GM12873 (cell line): ENCODE measurements at regions not wholly inside any gene's neighbourhood (a gene's known extent, or its start where the extent isn't known, plus 50 kb on each side); places are given as distances from the start of the nearest gene placed in this dataset.

Source experiments
- CTCF ChIP-seq: IDR thresholded peaks from 2 replicates; pipeline ENCODE4 v1.5.1; 2012; ENCODE audit warnings: low read depth, mild to moderate bottlenecking, moderate library complexity, low read length, control low read depth; ENCODE audit not compliant: insufficient read depth; ENCODE audit errors: missing control alignments

DNA sequence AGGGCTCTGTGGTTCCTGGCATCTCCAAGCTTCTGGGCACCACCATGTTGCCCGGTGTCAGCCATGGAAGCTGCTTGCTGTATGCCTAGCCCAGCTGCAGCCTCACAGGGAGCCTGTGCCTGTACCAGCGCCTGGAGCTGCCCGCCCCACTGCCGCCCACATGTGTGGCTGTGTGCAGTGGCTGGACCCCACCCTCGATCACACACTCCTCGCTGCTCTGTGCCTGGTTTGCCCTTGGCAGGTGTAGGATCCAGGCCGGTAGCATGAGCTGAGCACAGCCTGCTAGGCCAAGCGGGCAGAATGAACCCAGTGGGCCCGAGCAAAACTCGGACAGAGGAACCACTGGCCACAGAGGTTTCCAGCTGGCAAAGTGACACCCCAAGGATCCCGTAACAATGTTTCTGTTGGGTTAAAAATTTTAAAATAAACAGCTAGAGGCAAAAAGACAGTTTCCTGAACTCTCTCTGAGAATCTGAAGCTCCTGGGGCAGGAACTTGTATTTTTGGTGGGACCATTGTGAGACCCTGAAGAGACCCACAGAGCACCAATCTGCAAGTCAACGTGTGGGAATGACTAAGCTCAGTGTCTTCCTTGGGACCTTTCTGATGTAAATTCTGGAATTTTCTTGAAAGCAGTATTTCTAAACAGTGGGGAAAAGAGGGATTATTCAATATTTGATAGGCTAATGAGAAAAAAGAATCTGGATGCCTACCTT, 73.1 kb upstream of the CCDC112 start:
- TF ChIP-seq CTCF = no peak

GRCh38 chr5:115366223-115366622, 69.8 kb upstream of the CCDC112 start:
- TF ChIP-seq CTCF = no peak

DNA sequence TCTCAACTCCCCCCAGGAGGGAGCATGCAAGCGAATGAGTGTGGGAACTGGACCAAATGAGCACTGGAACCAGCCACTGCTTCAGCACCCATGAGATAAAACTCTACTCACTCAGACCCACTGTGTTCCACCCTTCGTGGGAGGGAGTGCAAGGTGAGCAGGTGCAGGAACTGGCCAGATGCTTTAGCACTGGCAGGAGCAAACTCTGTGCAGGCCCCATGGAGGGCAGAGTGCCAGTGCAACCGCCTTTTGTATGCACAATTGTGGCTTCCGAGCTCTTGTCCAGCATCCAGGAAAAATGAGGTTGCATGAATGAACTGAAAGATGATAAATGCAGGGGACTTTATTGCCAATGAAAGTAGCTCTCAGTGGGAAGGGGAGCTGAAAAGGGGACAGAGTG, 67.4 kb upstream of the CCDC112 start:
- TF ChIP-seq CTCF = no peak

- no peak for TF ChIP-seq CTCF
Observed at GRCh38 chr5:115360046-115360685, 63.7 kb upstream of the CCDC112 start.

DNA sequence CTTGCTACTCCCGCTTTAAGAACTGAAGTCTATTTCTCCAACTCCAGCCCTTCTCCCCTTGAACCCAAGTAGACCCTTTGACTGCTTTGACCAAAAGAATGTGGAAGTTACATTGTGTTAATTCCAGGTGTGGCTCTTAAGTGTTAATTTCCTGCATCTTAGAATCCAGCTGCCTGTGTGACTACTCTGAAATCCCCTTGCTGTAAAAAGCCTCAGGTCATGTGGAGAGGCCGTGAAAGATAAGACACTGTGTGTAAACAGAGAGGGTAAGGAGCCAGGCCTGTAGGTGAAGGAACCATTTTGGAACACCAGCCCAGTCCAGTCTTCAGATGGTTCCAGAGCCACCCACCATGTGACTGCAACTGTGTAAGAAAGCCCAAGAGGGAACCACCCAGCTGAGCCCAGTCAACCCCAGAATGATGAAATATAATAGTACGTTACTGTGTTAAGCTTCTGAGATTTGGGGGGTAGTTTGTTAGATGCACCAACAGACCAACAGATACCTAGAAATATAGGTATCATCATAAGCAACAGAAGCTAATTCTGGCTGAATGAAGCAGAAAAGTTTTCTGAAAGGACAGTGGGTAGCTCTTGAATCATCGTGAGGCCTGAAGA, 59.4 kb upstream of the CCDC112 start:
- no peak for TF ChIP-seq CTCF

- TF ChIP-seq CTCF = no peak
Observed at GRCh38 chr5:115355095-115355494, 58.6 kb upstream of the CCDC112 start.

- no peak for TF ChIP-seq CTCF
Observed at GRCh38 chr5:115354246-115354645, 57.8 kb upstream of the CCDC112 start.
